ENCODE measurements at regions not wholly inside any gene's neighbourhood (a gene's known extent, or its start where the extent isn't known, plus 50 kb on each side); places are given as distances from the start of the nearest gene placed in this dataset.
"Not testable (repeated sequence)": the region's sequence is repeated elsewhere in the genome, so short reads cannot be mapped to it uniquely, and the experiment has no call there.

- ChIA-PET POLR2A (no interaction called here), CTCF (no interaction called here)
- Histone ChIP-seq H3K4me3 (replicated peaks in 1 of 3; ENCODE audit: insufficient read depth in 1 of 3, low read depth in 1 of 3, low read length in 3 of 3) (no peak overlapping the region), H2AFZ (ENCODE audit: low read depth, low read length) (no peak overlapping the region), H4K20me1 (replicated peaks; ENCODE audit: control insufficient read depth, extremely low read depth, insufficient read depth, low read length) (no peaks in the 10 kb centered on the region), H3K4me1 (ENCODE audit: control insufficient read depth, extremely low read depth, insufficient read depth, low read length) (no peaks in the 10 kb centered on the region), H3K9ac (replicated peaks; ENCODE audit: extremely low read depth, insufficient read depth, low read length) (no peak overlapping the region), H3K27ac (ENCODE audit: insufficient read depth, low read depth, low read length) (no peak overlapping the region), H3K79me2 (ENCODE audit: control insufficient read depth, insufficient read depth, low read length) (no peaks in the 10 kb centered on the region), H3K36me3 (ENCODE audit: control insufficient read depth in 2 of 2, extremely low read depth in 1 of 2, insufficient read depth in 2 of 2, low read length in 2 of 2) (no peaks in the 10 kb centered on the region), H3K9me1 (replicated peaks; ENCODE audit: control insufficient read depth, extremely low read depth, insufficient read depth, low read length) (no peaks in the 10 kb centered on the region), H3K9me3 (replicated peaks; ENCODE audit: control insufficient read depth, insufficient read depth, low read length) (peaks cover 2% of the 10 kb centered on the region), H3K27me3 (ENCODE audit: control insufficient read depth in 2 of 2, insufficient read depth in 2 of 2, low read length in 2 of 2) (no peaks in the 10 kb centered on the region), H3K4me2 (ENCODE audit: insufficient read depth, low read length) (no peak overlapping the region)
- BruUV-seq (replicated peaks): no TSS peak
- no peak for DNase-seq (ENCODE audit: low read depth, low spot score)
- no peak for FAIRE-seq
- TF ChIP-seq MYC (IDR thresholded peaks at IDR 0.05; ENCODE audit: low read depth, low read length): no peak
- TF ChIP-seq EZH2 (IDR thresholded peaks at IDR 0.05; ENCODE audit: borderline replicate concordance, low read depth, low read length, severe bottlenecking): no peak
- TF ChIP-seq MAX (IDR thresholded peaks at IDR 0.05; ENCODE audit: insufficient read depth, insufficient read length): no peak
- TF ChIP-seq POLR2AphosphoS5 (IDR thresholded peaks at IDR 0.05; ENCODE audit: insufficient read depth, low read depth, low read length): no peak
- no peak for TF ChIP-seq JUN (IDR thresholded peaks at IDR 0.05; ENCODE audit: borderline replicate concordance, insufficient read depth, insufficient read length, low read depth)
- TF ChIP-seq POLR2A (IDR thresholded peaks at IDR 0.05; ENCODE audit: low read depth, low read length): no peak
- TF ChIP-seq CTCF (IDR thresholded peaks at IDR 0.05; ENCODE audit: extremely low read depth in 1 of 2, insufficient read depth in 1 of 2, low read depth in 1 of 2, low read length in 2 of 2): no peak
- no peak for TF ChIP-seq GATA2 (IDR thresholded peaks at IDR 0.05; ENCODE audit: insufficient read depth, insufficient read length, low read depth, low read length)
- TF ChIP-seq FOS (IDR thresholded peaks at IDR 0.05; ENCODE audit: borderline replicate concordance, insufficient read depth, low read length): no peak
- intact Hi-C loops (cut with micrococcal nuclease) (no loop called here), dilution Hi-C loops (cut with MboI; ENCODE audit: extremely low pct_ligation_motif_present, low sequenced_read_pairs) (no loop called here)
Measured at GRCh38 chr11:43177975-43178374, 133.8 kb upstream of the API5 start.

- H3K9me3 ChIP-seq (replicated peaks; ENCODE audit: control insufficient read depth, insufficient read depth, low read length); dilution Hi-C loops (cut with MboI; ENCODE audit: extremely low pct_ligation_motif_present, low sequenced_read_pairs); H3K9ac ChIP-seq (replicated peaks; ENCODE audit: extremely low read depth, insufficient read depth, low read length); intact Hi-C loops (cut with micrococcal nuclease); CTCF ChIA-PET; H3K4me3 ChIP-seq (replicated peaks in 1 of 3; ENCODE audit: insufficient read depth in 1 of 3, low read depth in 1 of 3, low read length in 3 of 3); H3K4me2 ChIP-seq (ENCODE audit: insufficient read depth, low read length); H3K27me3 ChIP-seq (ENCODE audit: control insufficient read depth in 2 of 2, insufficient read depth in 2 of 2, low read length in 2 of 2); H2AFZ ChIP-seq (ENCODE audit: low read depth, low read length); H3K79me2 ChIP-seq (ENCODE audit: control insufficient read depth, insufficient read depth, low read length); H3K9me1 ChIP-seq (replicated peaks; ENCODE audit: control insufficient read depth, extremely low read depth, insufficient read depth, low read length); H3K36me3 ChIP-seq (ENCODE audit: control insufficient read depth in 2 of 2, extremely low read depth in 1 of 2, insufficient read depth in 2 of 2, low read length in 2 of 2); FAIRE-seq; BruUV-seq (replicated peaks); POLR2A ChIA-PET; H3K4me1 ChIP-seq (ENCODE audit: control insufficient read depth, extremely low read depth, insufficient read depth, low read length); H3K27ac ChIP-seq (ENCODE audit: insufficient read depth, low read depth, low read length); DNase-seq (ENCODE audit: low read depth, low spot score); H4K20me1 ChIP-seq (replicated peaks; ENCODE audit: control insufficient read depth, extremely low read depth, insufficient read depth, low read length): not testable (repeated sequence)
Measured at GRCh38 chr11:43194459-43194858, 117.3 kb upstream of the API5 start.

Data from endothelial cell of umbilical vein (primary cell).